Upper lobe of left lung (tissue), 4 donors: ENCODE measurements at regions not wholly inside any gene's neighbourhood (a gene's known extent, or its start where the extent isn't known, plus 50 kb on each side); places are given as distances from the start of the nearest gene placed in this dataset.

Experiments
- POLR2A ChIP-seq, 4 donors: fragments of 450-650 bp; IDR thresholded peaks; one replicate each; pipeline ENCODE4 v1.5.1; 2016 to 2017; ENCODE audit warnings: antibody characterized with exemption in 4 of 4, mild to moderate bottlenecking in 2 of 4
- TF ChIP-seq, protein P1 (sequence below), 6 experiments: fragments of 450-650 bp in 4 of 6; fragments of 200-600 bp in 2 of 6; sonication (generic) in 2 of 6; IDR thresholded peaks; one replicate each; pipeline ENCODE4 v1.5.1; 2016 to 2019; ENCODE audit warnings: antibody characterized with exemption in 6 of 6

DNA sequence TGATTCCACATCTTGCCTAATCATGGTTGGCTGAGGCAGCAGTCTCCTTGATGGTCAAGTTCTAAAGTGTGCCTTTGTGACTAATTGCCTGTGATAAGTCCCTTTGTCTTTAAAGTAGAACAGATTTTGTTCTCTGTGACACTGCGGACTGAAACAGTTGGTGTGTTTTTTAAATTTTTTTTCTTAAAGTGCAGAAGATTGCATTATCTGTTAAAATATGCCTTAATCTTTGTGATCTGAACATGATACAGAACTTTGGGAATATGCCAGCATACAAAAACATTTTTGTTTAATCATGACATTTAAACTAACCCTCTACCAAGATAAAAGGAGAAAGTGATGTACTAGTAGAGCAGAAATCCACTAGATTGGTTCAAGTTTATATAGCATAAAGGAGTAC lies 1260.6 kb upstream of the ADGRL2 start:
- TF ChIP-seq, protein P1, sequence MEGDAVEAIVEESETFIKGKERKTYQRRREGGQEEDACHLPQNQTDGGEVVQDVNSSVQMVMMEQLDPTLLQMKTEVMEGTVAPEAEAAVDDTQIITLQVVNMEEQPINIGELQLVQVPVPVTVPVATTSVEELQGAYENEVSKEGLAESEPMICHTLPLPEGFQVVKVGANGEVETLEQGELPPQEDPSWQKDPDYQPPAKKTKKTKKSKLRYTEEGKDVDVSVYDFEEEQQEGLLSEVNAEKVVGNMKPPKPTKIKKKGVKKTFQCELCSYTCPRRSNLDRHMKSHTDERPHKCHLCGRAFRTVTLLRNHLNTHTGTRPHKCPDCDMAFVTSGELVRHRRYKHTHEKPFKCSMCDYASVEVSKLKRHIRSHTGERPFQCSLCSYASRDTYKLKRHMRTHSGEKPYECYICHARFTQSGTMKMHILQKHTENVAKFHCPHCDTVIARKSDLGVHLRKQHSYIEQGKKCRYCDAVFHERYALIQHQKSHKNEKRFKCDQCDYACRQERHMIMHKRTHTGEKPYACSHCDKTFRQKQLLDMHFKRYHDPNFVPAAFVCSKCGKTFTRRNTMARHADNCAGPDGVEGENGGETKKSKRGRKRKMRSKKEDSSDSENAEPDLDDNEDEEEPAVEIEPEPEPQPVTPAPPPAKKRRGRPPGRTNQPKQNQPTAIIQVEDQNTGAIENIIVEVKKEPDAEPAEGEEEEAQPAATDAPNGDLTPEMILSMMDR (IDR thresholded peaks at IDR 0.05), result no peak
- TF ChIP-seq POLR2A (IDR thresholded peaks at IDR 0.05), result no peak
